HFF-Myc (cell line): ENCODE measurements at regions not wholly inside any gene's neighbourhood (a gene's known extent, or its start where the extent isn't known, plus 50 kb on each side); places are given as distances from the start of the nearest gene placed in this dataset.

ENCODE experiments used
- DNase-seq: peaks from one replicate; pipeline ENCODE4 v3.0.0-alpha.2; 2011; ENCODE audit warnings: low read depth; ENCODE audit errors: extremely low read depth
- H3K4me3 ChIP-seq: replicated peaks from 2 replicates; pipeline ENCODE4 v1.5.1; 2011; ENCODE audit warnings: low read depth, mild to moderate bottlenecking, control low read depth, low read length
- TF ChIP-seq, protein P1 (sequence below): IDR thresholded peaks from 2 replicates; pipeline ENCODE4 v1.5.1; 2012; ENCODE audit warnings: mild to moderate bottlenecking, low read depth, low read length, control low read depth; ENCODE audit errors: missing control alignments

DNA sequence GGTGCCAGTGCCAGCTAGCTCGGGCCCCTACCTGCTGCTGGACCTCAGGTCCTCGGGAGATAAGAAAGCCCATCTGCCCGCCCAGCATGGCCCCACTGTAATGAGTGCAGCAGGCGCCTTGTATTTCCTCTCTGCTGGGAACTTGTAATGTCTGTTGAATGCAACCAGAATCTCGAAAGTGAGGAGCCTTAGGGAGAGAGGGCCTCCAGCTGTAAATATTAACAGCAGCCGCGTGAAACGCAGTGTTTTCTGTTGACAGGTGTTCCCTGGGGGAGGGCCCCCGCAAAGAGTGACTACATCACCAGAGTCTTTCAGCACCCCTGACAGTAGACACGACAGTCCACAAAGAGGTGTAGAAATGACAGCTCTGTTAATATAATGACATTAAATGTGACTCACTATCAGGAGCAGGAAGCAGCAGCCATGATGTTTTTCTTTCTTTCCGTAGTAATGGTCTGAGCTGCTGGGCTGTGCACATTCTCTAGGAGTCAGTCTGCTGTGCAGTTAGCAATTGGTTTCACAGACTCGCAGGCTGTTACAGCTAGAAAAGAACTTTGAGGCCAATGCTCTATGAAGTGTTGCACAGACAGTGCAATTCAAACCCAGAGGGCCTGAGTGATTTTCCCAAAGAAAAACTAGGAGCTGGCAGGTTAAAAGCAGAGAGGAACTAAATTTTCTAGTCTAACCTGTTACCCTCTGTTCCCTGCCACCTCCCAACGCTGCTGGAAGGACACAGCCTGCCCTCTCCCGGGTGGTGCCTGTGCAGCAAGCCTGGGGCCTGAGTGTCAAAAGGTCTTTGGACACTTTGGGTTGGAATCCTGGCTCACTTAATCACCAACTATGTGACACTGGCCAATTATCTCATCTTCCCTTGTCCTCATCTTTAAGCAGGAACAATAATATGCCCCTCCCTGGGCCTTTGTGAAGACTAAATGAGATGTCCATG lies 58.6 kb upstream of the WASF3 start:
- no peak overlapping the region for H3K4me3 ChIP-seq
- TF ChIP-seq, protein P1, sequence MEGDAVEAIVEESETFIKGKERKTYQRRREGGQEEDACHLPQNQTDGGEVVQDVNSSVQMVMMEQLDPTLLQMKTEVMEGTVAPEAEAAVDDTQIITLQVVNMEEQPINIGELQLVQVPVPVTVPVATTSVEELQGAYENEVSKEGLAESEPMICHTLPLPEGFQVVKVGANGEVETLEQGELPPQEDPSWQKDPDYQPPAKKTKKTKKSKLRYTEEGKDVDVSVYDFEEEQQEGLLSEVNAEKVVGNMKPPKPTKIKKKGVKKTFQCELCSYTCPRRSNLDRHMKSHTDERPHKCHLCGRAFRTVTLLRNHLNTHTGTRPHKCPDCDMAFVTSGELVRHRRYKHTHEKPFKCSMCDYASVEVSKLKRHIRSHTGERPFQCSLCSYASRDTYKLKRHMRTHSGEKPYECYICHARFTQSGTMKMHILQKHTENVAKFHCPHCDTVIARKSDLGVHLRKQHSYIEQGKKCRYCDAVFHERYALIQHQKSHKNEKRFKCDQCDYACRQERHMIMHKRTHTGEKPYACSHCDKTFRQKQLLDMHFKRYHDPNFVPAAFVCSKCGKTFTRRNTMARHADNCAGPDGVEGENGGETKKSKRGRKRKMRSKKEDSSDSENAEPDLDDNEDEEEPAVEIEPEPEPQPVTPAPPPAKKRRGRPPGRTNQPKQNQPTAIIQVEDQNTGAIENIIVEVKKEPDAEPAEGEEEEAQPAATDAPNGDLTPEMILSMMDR = no peak
- DNase-seq = no peak

DNA sequence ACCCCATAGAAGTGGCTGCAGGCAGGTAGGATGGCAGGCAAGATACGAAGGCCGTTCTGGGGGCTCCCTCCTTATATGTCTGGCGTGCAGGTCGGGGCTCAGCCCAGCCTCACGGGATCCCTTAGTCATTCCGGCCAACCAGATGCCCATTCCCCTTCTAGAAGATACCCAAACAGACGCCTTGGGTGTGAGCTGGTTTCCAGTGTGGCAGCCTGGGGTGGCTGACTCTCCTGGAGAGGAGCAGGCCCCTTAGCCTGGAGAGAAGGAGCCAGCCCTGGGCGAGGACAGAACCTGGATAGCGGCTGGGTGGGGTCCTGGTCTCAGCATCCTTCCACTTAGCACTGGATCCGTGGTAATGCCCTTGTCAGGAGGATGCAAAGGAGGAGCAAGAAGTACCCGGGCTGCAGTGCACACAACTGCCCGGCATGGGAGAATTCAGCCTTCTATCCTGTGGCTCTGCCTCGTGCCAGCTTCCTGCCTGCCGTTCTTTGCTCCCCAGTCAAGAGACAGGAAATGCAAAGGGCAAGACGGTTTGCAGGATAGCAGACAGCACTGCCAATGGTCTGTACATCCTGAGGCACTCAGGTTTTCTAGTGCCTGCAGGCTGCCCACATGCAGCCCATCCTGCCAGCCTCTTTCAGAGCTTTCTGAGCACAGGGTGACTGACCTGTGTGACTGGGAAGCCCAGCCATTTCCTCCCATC lies 56.7 kb upstream of the WASF3 start:
- DNase-seq = no peak
- TF ChIP-seq, protein P1 = no peak
- no peak overlapping the region for H3K4me3 ChIP-seq

DNA sequence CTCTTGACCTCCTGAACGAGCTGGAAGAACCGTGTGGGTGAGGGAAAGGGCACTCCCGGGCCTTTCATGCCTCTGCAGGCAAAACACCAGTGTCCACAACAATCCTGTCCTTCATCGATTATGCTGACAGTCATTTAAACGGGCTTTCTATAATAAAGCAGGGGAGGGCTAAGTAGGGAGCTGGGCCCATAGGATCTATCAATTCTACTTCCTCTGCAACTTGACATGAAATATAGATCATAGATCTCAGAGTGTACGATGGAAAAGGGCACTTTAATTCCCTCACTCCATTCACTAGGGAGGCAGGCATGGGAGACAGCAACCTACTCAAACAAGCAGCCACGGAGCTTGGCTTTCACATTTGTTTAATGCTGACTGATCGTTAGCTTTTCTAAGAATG lies 55.8 kb upstream of the WASF3 start:
- no peak for DNase-seq
- TF ChIP-seq, protein P1 = no peak
- no peak overlapping the region for H3K4me3 ChIP-seq

DNA sequence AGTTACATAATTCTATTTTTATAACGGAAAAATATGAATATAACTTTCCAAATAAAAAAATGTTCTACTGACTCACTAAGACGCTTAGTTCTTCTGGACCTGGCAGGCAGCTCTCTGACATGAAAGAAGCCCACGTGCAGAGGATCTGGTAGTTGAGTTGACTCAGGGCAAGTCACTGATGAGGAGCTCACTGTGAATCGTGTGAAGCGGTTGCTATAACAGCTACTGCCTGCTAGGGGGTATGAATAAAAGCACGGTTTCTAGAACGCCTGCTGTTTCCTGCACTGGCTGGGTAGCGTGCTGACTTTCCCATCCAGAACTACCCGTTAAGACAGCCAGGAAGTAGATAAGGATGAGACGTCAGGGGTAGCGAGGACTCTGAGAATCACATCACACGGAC lies 54.7 kb upstream of the WASF3 start:
- no peak overlapping the region for H3K4me3 ChIP-seq
- TF ChIP-seq, protein P1 = no peak
- DNase-seq = peak; percentile 36

DNA sequence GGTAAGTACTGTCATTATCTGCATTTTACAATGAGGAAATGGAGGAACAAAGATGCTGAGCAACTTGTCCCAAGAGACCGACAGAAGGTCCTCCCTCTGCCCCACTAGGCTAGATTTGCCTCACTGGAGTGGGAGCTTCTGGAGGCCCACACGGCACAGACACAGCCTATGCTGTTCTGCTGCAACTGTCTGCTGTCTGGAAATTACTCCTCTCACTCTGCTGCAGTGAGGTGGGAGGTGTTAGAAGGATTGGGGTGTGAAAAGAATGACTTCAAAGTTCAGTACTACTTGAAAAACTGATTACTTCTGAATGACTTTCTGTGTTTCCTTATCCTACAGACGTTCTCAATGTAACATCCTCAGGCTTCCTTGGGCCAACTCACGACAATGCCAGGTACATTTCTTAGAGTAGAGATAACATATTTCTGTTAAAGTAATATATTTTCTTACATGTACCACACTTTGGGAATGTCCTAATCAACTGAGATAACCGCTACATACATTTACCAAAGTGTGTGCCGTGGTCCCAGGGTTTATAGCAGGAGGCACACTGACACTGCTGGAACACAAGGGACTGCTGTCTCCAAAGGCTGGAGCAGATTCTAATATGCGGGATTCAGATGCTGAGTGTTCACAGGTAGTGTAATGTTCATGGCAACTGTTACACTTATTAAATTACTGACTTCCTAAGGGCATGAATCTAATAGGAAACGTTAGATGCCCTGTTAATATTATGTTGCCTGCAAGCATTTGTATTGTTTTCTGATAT lies 53.5 kb upstream of the WASF3 start:
- TF ChIP-seq, protein P1 = no peak
- no peak for DNase-seq
- H3K4me3 ChIP-seq = no peak overlapping the region
